Parathyroid adenoma (tissue), 2 donors: ENCODE measurements at regions not wholly inside any gene's neighbourhood (a gene's known extent, or its start where the extent isn't known, plus 50 kb on each side); places are given as distances from the start of the nearest gene placed in this dataset.

Source experiments
- H2AFZ ChIP-seq: fragments of 300-600 bp; sonication (generic); one replicate; pipeline ENCODE4 v1.7.0; 2017; ENCODE audit warnings: antibody characterized with exemption, mild to moderate bottlenecking
- H3K27ac ChIP-seq: fragments of 300-600 bp; sonication (generic); one replicate; pipeline ENCODE4 v1.7.0; 2017
- H3K27me3 ChIP-seq: fragments of 300-600 bp; sonication (generic); one replicate; pipeline ENCODE4 v1.7.0; 2017; ENCODE audit warnings: low read length; ENCODE audit not compliant: control insufficient read depth, insufficient read depth
- H3K36me3 ChIP-seq: fragments of 300-600 bp; sonication (generic); one replicate; pipeline ENCODE4 v1.7.0; 2017; ENCODE audit warnings: low read length; ENCODE audit not compliant: control insufficient read depth, insufficient read depth
- H3K4me1 ChIP-seq: fragments of 300-600 bp; sonication (generic); one replicate; pipeline ENCODE4 v1.7.0; 2017; ENCODE audit warnings: control low read depth
- H3K4me2 ChIP-seq: fragments of 300-600 bp; sonication (generic); one replicate; pipeline ENCODE4 v1.7.0; 2017; ENCODE audit warnings: low read length
- H3K4me3 ChIP-seq: fragments of 300-600 bp; sonication (generic); one replicate; pipeline ENCODE4 v1.7.0; 2017; ENCODE audit warnings: low read depth, low read length
- H3K79me2 ChIP-seq: fragments of 300-600 bp; sonication (generic); one replicate; pipeline ENCODE4 v1.7.0; 2017; ENCODE audit warnings: control low read depth
- H3K9ac ChIP-seq: fragments of 300-600 bp; sonication (generic); one replicate; pipeline ENCODE4 v1.7.0; 2017; ENCODE audit warnings: mild to moderate bottlenecking
- H3K9me3 ChIP-seq: fragments of 300-600 bp; sonication (generic); one replicate; pipeline ENCODE4 v1.7.0; 2017; ENCODE audit warnings: low read length; ENCODE audit not compliant: control insufficient read depth
- CTCF ChIP-seq: fragments of 300-600 bp; sonication (generic); IDR thresholded peaks from one replicate; pipeline ENCODE4 v1.7.0; 2017; ENCODE audit warnings: antibody characterized with exemption, mild to moderate bottlenecking
- donor health status: primary hyperparathyroidism.

GRCh38 chr3:25257026-25257425, 171.0 kb upstream of the RARB start:
- no peaks in the 10 kb centered on the region for H3K27me3 ChIP-seq
- no peaks in the 10 kb centered on the region for H3K4me1 ChIP-seq
- H3K79me2 ChIP-seq = no peaks in the 10 kb centered on the region
- H3K27ac ChIP-seq = no peak overlapping the region
- no peaks in the 10 kb centered on the region for H3K36me3 ChIP-seq
- no peak overlapping the region for H3K9ac ChIP-seq
- no peak for TF ChIP-seq CTCF
- H3K9me3 ChIP-seq = peaks cover 3% of the 10 kb centered on the region
- H2AFZ ChIP-seq = no peak overlapping the region
- no peak overlapping the region for H3K4me2 ChIP-seq
- H3K4me3 ChIP-seq = no peak overlapping the region

- no peaks in the 10 kb centered on the region for H3K79me2 ChIP-seq
- H3K27ac ChIP-seq = no peak overlapping the region
- no peak for TF ChIP-seq CTCF
- H3K9me3 ChIP-seq = peaks cover 3% of the 10 kb centered on the region
- H2AFZ ChIP-seq = no peak overlapping the region
- no peaks in the 10 kb centered on the region for H3K27me3 ChIP-seq
- H3K4me2 ChIP-seq = no peak overlapping the region
- no peak overlapping the region for H3K9ac ChIP-seq
- no peaks in the 10 kb centered on the region for H3K4me1 ChIP-seq
- no peaks in the 10 kb centered on the region for H3K36me3 ChIP-seq
- no peak overlapping the region for H3K4me3 ChIP-seq
These were observed 168.2 kb upstream of the RARB start for GRCh38 chr3:25259871-25260270.

- no peaks in the 10 kb centered on the region for H3K27me3 ChIP-seq
- no peak overlapping the region for H3K9ac ChIP-seq
- no peak overlapping the region for H3K4me2 ChIP-seq
- no peak overlapping the region for H2AFZ ChIP-seq
- H3K4me1 ChIP-seq = no peaks in the 10 kb centered on the region
- no peaks in the 10 kb centered on the region for H3K9me3 ChIP-seq
- H3K79me2 ChIP-seq = no peaks in the 10 kb centered on the region
- no peaks in the 10 kb centered on the region for H3K36me3 ChIP-seq
- TF ChIP-seq CTCF = no peak
- no peak overlapping the region for H3K27ac ChIP-seq
- no peak overlapping the region for H3K4me3 ChIP-seq
These were observed 165.7 kb upstream of the RARB start for GRCh38 chr3:25262322-25262721.

- H3K9ac ChIP-seq = no peak overlapping the region
- H2AFZ ChIP-seq = no peak overlapping the region
- H3K79me2 ChIP-seq = no peaks in the 10 kb centered on the region
- no peaks in the 10 kb centered on the region for H3K36me3 ChIP-seq
- H3K4me3 ChIP-seq = no peak overlapping the region
- no peak for TF ChIP-seq CTCF
- H3K4me2 ChIP-seq = no peak overlapping the region
- no peaks in the 10 kb centered on the region for H3K9me3 ChIP-seq
- H3K4me1 ChIP-seq = no peaks in the 10 kb centered on the region
- no peaks in the 10 kb centered on the region for H3K27me3 ChIP-seq
- H3K27ac ChIP-seq = no peak overlapping the region
These were observed 162.8 kb upstream of the RARB start for GRCh38 chr3:25265284-25265683.

- no peak overlapping the region for H3K4me2 ChIP-seq
- no peaks in the 10 kb centered on the region for H3K79me2 ChIP-seq
- no peak overlapping the region for H2AFZ ChIP-seq
- no peaks in the 10 kb centered on the region for H3K36me3 ChIP-seq
- H3K27me3 ChIP-seq = no peaks in the 10 kb centered on the region
- H3K4me3 ChIP-seq = no peak overlapping the region
- no peak for TF ChIP-seq CTCF
- H3K9ac ChIP-seq = no peak overlapping the region
- H3K4me1 ChIP-seq = no peaks in the 10 kb centered on the region
- no peak overlapping the region for H3K27ac ChIP-seq
- H3K9me3 ChIP-seq = no peaks in the 10 kb centered on the region
These were observed 161.4 kb upstream of the RARB start for GRCh38 chr3:25266677-25267076.
